ENCODE measurements at regions not wholly inside any gene's neighbourhood (a gene's known extent, or its start where the extent isn't known, plus 50 kb on each side); places are given as distances from the start of the nearest gene placed in this dataset.

DNA sequence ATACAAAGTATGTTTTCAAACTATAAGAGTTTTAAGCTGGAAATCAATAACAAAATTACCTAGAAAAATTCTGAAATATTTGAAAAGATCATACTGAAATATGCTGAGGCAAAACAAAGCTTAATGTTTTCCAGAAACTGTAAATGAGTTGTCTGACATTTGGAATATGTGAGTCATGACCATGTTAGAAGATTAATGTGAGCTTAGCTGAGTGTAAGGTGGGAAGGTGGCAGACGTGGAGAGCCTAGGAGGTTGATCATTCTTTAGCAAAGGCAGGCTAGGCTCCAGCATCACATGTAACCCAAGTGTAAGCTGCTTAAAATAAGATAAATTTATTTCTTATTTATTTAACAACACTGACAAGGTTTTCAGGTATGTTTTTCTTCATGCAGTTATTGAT, 2086.1 kb upstream of the PCDH20 start:
- H3K27me3 ChIP-seq (ENCODE audit: low read length), result no peaks in the 10 kb centered on the region
- H3K4me3 ChIP-seq (ENCODE audit: insufficient read depth, low read length, poor library complexity, severe bottlenecking), result no peak overlapping the region
- no peaks in the 10 kb centered on the region for H4K20me1 ChIP-seq (ENCODE audit: low read depth, low read length)
- no peak for TF ChIP-seq EZH2phosphoT487 (conservative IDR thresholded peaks at IDR 0.05; ENCODE audit: low read length)
- TF ChIP-seq, protein P1, sequence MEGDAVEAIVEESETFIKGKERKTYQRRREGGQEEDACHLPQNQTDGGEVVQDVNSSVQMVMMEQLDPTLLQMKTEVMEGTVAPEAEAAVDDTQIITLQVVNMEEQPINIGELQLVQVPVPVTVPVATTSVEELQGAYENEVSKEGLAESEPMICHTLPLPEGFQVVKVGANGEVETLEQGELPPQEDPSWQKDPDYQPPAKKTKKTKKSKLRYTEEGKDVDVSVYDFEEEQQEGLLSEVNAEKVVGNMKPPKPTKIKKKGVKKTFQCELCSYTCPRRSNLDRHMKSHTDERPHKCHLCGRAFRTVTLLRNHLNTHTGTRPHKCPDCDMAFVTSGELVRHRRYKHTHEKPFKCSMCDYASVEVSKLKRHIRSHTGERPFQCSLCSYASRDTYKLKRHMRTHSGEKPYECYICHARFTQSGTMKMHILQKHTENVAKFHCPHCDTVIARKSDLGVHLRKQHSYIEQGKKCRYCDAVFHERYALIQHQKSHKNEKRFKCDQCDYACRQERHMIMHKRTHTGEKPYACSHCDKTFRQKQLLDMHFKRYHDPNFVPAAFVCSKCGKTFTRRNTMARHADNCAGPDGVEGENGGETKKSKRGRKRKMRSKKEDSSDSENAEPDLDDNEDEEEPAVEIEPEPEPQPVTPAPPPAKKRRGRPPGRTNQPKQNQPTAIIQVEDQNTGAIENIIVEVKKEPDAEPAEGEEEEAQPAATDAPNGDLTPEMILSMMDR (IDR thresholded peaks at IDR 0.05; ENCODE audit: insufficient read depth, low read length, poor library complexity, severe bottlenecking), result no peak
- no peaks in the 10 kb centered on the region for H3K36me3 ChIP-seq (ENCODE audit: low read length)
- H3K9ac ChIP-seq (ENCODE audit: low read length), result no peak overlapping the region
- no peaks in the 10 kb centered on the region for H3K79me2 ChIP-seq (ENCODE audit: insufficient read depth, low read length)
- no peaks in the 10 kb centered on the region for H3F3A ChIP-seq (ENCODE audit: insufficient read depth)
- H3K27ac ChIP-seq (ENCODE audit: low read depth, low read length), result no peak overlapping the region
- no peak overlapping the region for H2AFZ ChIP-seq (ENCODE audit: low read depth, low read length, severe bottlenecking)
- H3K4me2 ChIP-seq (ENCODE audit: low read depth, low read length, poor library complexity, severe bottlenecking), result no peak overlapping the region
- H3K9me3 ChIP-seq (ENCODE audit: insufficient read depth, low read length), result no peaks in the 10 kb centered on the region
- H3K9me2 ChIP-seq (replicated peaks; ENCODE audit: insufficient read depth, low read length), result no peaks in the 10 kb centered on the region

DNA sequence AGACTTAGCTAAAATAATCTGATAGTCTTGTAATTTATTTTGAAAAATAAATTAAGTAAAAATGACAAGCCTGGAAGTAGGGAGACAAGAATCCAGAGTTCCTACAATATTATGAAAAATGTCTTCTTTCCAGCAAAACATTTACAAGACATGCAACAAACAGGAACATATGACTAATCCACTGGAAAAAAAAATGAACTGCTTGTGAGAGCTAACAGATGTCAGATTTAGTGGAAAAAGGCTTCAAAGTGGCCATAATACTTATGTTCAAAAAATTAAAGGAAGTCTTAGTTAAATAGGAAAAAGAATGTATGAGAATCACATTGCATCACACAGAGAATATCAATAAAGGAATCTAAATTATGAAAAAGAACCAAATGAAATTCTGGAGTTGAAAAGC, 2082.0 kb upstream of the PCDH20 start:
- Histone ChIP-seq H3K9me2 (replicated peaks; ENCODE audit: insufficient read depth, low read length) (no peaks in the 10 kb centered on the region), H3K9ac (ENCODE audit: low read length) (no peak overlapping the region), H3K4me3 (ENCODE audit: insufficient read depth, low read length, poor library complexity, severe bottlenecking) (no peak overlapping the region), H2AFZ (ENCODE audit: low read depth, low read length, severe bottlenecking) (no peak overlapping the region), H3K79me2 (ENCODE audit: insufficient read depth, low read length) (no peaks in the 10 kb centered on the region), H3K27me3 (ENCODE audit: low read length) (no peaks in the 10 kb centered on the region), H3K9me3 (ENCODE audit: insufficient read depth, low read length) (no peaks in the 10 kb centered on the region), H4K20me1 (ENCODE audit: low read depth, low read length) (no peaks in the 10 kb centered on the region), H3F3A (ENCODE audit: insufficient read depth) (no peaks in the 10 kb centered on the region), H3K4me2 (ENCODE audit: low read depth, low read length, poor library complexity, severe bottlenecking) (no peak overlapping the region), H3K27ac (ENCODE audit: low read depth, low read length) (no peak overlapping the region), H3K36me3 (ENCODE audit: low read length) (no peaks in the 10 kb centered on the region)
- no peak for TF ChIP-seq EZH2phosphoT487 (conservative IDR thresholded peaks at IDR 0.05; ENCODE audit: low read length)
- TF ChIP-seq, protein P1 (IDR thresholded peaks at IDR 0.05; ENCODE audit: insufficient read depth, low read length, poor library complexity, severe bottlenecking), result no peak

DNA sequence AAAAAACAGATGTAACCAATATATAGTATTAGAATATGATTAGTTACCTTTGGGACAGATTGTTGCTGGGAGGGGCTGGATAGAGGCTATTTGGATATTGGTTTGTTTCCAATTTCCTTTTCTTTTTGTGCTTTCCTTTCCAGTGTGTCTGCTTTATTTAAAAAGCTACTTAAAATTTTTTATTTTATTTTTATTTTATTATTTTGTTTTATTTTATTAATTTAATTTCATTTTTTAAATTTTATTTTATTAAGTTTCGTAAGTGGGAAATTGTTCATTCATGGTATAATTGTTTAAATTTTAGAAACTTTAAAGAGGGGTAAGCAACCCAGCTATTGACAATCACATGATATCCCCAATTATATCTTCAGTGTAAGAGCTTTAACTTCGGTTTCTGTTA, 2077.0 kb upstream of the PCDH20 start:
- no peaks in the 10 kb centered on the region for H3F3A ChIP-seq (ENCODE audit: insufficient read depth)
- no peaks in the 10 kb centered on the region for H3K79me2 ChIP-seq (ENCODE audit: insufficient read depth, low read length)
- no peaks in the 10 kb centered on the region for H3K27me3 ChIP-seq (ENCODE audit: low read length)
- H2AFZ ChIP-seq (ENCODE audit: low read depth, low read length, severe bottlenecking), result no peak overlapping the region
- TF ChIP-seq, protein P1 (IDR thresholded peaks at IDR 0.05; ENCODE audit: insufficient read depth, low read length, poor library complexity, severe bottlenecking), result no peak
- no peak for TF ChIP-seq EZH2phosphoT487 (conservative IDR thresholded peaks at IDR 0.05; ENCODE audit: low read length)
- H4K20me1 ChIP-seq (ENCODE audit: low read depth, low read length), result no peaks in the 10 kb centered on the region
- H3K4me2 ChIP-seq (ENCODE audit: low read depth, low read length, poor library complexity, severe bottlenecking), result no peak overlapping the region
- no peak overlapping the region for H3K4me3 ChIP-seq (ENCODE audit: insufficient read depth, low read length, poor library complexity, severe bottlenecking)
- H3K27ac ChIP-seq (ENCODE audit: low read depth, low read length), result no peak overlapping the region
- no peaks in the 10 kb centered on the region for H3K9me3 ChIP-seq (ENCODE audit: insufficient read depth, low read length)
- H3K9ac ChIP-seq (ENCODE audit: low read length), result no peak overlapping the region
- H3K9me2 ChIP-seq (replicated peaks; ENCODE audit: insufficient read depth, low read length), result no peaks in the 10 kb centered on the region
- no peaks in the 10 kb centered on the region for H3K36me3 ChIP-seq (ENCODE audit: low read length)

Data from SU-DHL-6 (cell line).